Activated CD4-positive, alpha-beta T cell treated with anti-CD3 and anti-CD28 coated beads, Interleukin-2, amount 50 U/mL, for 16 hours (primary cell): ENCODE measurements at regions not wholly inside any gene's neighbourhood (a gene's known extent, or its start where the extent isn't known, plus 50 kb on each side); places are given as distances from the start of the nearest gene placed in this dataset.

Experiments
- DNase-seq: peaks from one replicate; pipeline ENCODE4 v3.0.0-alpha.2; 2020

- no peak for DNase-seq
These were observed 676.9 kb downstream of the HACE1 start for GRCh38 chr6:104182811-104183210.

- DNase-seq = no peak
These were observed 686.1 kb downstream of the HACE1 start for GRCh38 chr6:104173668-104174067.

DNA sequence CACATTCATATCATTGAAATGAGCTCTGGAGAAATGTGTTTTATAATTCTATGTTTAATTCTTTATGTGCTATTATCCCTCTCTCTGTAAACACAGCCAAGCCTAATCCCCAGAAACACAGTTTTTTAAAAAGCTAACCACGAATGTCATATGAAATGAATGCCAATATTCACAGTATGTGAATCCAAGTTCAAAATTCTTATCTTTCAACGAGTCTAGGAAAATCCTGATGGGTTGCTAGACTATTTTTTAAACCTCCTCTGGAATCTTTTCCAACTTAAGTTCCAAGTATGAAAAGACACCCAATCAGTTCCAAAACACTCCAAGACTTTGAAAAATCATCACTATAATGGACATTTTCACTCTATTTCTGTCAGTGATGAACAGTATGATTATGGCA lies 689.3 kb downstream of the HACE1 start:
- no peak for DNase-seq

- DNase-seq = no peak
These were observed 693.6 kb downstream of the HACE1 start for GRCh38 chr6:104166055-104166668.

DNA sequence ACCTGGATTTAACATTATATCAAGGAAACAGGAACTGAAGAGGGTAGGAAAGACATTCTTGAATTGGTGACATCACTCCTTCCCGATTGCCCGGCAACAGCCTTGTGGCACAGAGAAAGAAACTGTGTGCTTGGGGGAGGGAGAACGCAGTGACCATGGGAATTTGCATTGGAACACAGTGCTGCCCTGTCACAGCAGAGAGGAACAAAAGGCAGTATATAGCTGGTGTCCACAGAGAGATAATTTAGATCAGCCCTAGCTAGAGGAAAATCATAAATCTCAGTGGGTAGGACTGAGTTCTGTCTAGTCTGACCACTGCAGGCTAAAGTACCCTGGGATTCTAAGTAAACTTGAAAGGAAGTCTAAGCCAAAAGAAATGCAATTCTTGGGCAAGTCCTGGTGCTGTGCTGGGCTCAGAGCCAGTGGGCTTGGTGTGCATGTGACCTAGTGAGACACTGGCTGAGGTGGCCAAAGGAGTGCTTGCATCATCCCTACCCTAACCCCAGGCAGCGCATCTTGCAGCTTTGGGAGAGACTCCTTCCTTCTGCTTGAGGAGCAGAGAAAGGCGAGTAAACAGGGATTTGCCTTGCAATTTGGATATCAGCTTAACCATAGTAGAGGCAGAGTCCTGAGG lies 697.6 kb downstream of the HACE1 start:
- DNase-seq = no peak

DNA sequence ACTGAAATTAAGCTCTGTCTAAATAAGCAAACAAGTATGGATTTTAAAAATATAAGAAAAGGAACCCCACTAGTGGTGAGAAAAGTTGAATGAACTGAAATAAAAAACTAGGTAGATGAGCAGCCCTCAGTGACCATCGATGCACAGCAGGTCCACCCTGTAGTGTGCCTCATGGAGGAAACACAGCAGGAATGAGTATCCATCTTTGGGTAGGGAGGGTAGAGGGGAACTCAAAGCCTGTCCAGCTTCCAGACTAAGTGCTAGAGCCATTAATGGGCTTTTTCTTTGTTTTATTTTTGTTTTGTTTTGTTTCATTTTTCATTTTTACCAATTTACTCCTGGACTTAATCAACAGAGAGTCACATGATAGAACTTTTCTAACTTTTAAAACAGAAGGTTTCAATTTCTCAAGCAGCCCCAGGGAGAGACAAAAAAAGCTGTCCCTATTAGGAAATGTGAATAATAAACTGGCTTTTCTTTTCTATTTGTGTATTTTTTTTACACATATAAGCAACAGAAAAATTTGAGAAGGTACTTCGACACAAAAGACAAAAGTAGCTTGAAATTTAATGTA lies 700.6 kb downstream of the HACE1 start:
- DNase-seq = no peak

GRCh38 chr6:104143757-104144156 lies 716.0 kb downstream of the HACE1 start:
- no peak for DNase-seq

DNA sequence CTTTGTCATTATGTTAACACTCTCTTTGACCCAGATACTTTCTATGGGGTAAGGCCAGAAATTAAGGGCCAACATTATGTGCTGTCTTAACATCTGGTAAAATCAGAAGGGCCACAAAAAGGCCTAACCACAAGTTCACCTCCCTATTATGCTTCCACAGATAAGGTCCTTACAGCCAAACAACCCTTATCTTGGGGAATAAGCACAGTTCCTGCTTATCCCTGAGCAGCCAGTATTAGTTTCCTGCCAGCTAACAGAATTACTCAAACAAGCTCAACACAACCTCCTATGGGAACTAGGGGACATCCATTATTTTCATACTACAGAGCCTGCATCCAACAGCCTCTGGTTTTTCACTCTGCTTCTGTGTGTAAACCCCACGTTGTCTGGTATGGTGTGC lies 724.8 kb downstream of the HACE1 start:
- no peak for DNase-seq

DNA sequence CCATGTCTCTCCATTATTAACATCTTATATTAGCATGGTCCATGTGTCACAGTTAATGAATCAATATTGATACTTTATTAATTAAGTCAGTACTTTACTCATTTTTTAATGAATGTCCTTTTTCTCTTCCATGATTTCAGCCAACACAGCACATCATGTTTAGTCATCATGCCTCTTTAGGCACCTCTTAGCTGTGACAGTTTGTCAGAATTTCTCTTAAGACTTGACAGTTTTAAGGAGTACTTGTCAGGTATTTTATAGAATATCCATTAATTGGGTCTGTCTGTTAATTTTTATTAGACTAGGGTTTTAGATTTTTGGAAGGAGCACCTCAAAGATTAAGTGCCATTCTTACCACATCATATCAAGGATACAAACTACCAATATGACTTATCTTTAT lies 729.4 kb downstream of the HACE1 start:
- DNase-seq = no peak

DNA sequence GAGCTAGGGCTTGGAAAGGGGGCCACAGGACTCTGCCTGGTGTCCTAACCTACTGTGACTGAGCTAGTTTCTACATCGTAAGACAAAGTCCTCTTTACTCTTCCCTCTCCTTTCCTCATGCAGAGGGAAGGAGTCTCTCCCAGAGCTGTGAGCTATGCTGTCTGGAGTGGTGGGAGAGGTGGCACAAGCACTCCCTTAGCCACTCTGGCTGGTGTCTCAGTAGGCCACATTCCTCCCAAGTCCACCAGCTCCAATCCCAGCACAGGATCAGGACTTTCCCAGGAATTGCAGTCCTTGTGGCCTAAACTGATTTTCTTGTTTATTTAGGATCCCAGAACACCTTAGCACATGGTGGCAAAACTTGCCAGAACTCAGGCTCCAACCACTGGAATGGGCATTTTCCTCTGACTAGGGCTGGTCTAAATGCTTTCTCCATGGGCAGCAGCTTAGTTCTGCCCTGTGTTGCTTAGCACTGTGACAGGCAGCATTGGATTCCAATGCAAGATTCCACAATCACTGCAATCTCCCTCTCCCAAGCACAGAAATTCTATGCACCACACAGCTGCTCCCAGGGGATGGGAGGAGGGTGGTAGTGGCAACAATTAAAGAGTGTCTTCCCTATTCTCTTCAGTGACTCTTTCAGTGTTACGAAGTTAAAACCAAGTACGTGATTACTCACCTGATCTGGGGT lies 733.3 kb downstream of the HACE1 start:
- no peak for DNase-seq

DNA sequence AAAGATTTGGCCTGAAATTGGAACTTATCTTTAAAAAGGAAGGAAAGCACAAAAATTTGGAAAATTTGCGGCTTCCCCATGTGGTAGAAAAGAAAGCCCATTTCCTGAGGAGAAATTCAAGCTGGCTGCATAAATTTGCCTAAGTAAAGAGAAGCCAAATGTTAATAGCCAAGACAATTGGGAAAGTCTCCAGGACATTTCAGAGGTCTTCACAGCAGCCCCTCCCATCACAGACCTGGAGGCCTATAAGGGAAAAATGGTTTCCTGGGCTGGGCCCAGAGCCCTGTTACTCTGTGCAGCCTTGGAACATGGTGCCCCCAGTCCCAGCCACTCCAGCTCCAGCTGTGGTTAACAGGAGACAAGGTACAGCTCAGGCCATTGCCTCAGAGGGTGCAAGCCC lies 736.5 kb downstream of the HACE1 start:
- no peak for DNase-seq

DNA sequence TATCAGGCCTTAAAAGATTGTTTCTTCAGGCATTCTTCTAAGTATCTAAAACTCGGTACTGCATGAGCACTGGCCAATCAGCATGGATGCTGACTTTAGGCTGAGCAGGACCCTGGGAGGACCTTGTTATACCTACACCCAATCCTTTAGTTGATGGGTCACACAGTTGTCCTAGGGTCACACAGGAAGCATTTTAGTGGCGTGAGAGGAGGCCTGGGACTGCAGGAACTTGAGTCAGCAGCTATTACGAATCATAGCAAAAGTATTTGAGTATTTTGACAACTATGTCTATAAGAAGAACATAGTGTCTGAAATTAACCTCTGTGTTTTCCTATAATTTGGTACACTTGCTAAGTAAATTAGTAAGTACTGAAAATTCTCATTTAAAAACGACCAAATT lies 741.4 kb downstream of the HACE1 start:
- DNase-seq = no peak

GRCh38 chr6:104109806-104110205 lies 749.9 kb downstream of the HACE1 start:
- DNase-seq = no peak

GRCh38 chr6:104108634-104109033 lies 751.1 kb downstream of the HACE1 start:
- DNase-seq = no peak

- no peak for DNase-seq
These were observed 763.9 kb downstream of the HACE1 start for GRCh38 chr6:104095661-104096416.

- no peak for DNase-seq
These were observed 772.0 kb downstream of the HACE1 start for GRCh38 chr6:104087765-104088164.

GRCh38 chr6:104068281-104068680 lies 791.4 kb downstream of the HACE1 start:
- DNase-seq = no peak

- DNase-seq = no peak
These were observed 794.8 kb downstream of the HACE1 start for GRCh38 chr6:104064876-104065275.

GRCh38 chr6:104050455-104050854 lies 809.3 kb downstream of the HACE1 start:
- no peak for DNase-seq

- DNase-seq = no peak
These were observed 813.3 kb downstream of the HACE1 start for GRCh38 chr6:104046426-104046825.

- DNase-seq = no peak
These were observed 828.4 kb downstream of the HACE1 start for GRCh38 chr6:104031346-104031745.

- no peak for DNase-seq
These were observed 837.6 kb downstream of the HACE1 start for GRCh38 chr6:104022126-104022525.

DNA sequence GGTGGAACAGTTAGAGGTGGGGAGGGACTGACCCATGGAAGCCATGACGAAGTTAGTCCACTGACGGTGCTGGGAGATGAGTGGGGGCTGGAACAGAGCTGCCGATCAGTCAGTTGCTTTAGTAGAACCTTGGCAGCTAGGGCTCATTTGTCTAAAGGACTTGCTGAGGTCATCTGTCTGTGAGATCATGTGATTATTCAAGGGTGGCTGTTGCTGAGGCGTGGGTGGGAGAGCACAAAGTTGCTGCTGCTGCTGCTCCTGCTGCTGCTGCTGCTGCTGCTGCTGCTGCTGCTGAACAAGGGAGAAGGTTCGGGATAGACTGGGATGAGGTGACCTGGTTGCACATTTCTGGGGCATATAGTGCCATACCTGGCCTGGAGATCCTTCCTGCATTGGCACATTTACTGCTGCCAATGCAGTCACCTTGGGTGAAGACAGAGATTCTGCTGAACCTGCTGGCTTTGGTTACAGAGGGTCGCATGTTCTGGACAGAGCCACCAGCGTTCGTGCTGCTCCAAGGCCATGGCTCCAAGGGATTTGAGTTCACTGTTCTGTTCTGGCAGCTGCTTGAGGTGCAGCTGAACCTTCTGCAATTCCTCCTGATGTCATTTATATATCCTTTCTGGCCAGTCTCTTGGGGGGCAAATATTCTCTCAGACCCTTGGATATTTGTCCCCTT lies 840.5 kb downstream of the HACE1 start:
- DNase-seq = no peak
